Transverse colon (tissue), 4 donors: ENCODE measurements at regions not wholly inside any gene's neighbourhood (a gene's known extent, or its start where the extent isn't known, plus 50 kb on each side); places are given as distances from the start of the nearest gene placed in this dataset.

Experiments used
- DNase-seq: peaks from one replicate; pipeline ENCODE4 v3.0.0-alpha.2; 2019
- H3K27ac ChIP-seq, 4 donors: fragments of 200-600 bp; sonication (generic); 2 replicates each; pipeline ENCODE4 v1.5.1; 2016 to 2018; ENCODE audit warnings: inconsistent platforms in 4 of 4
- H3K27me3 ChIP-seq: fragments of 200-600 bp; sonication (generic); 2 replicates; pipeline ENCODE4 v1.5.1; 2017; ENCODE audit warnings: inconsistent platforms
- H3K36me3 ChIP-seq, 4 donors: fragments of 200-600 bp; sonication (generic); 2 replicates each; pipeline ENCODE4 v1.5.1; 2017 to 2019; ENCODE audit warnings: inconsistent platforms in 4 of 4
- H3K4me1 ChIP-seq, 4 donors: fragments of 200-600 bp; sonication (generic); 2 replicates each; pipeline ENCODE4 v1.5.1; 2017 to 2020; ENCODE audit warnings: inconsistent platforms in 4 of 4
- H3K4me3 ChIP-seq, 4 donors: fragments of 200-600 bp; sonication (generic); 1 replicate in 1 of 4; 2 replicates in 3 of 4; pipeline versions ENCODE4 v1.5.1 to v1.6.1; 2017 to 2019; ENCODE audit warnings: inconsistent platforms in 4 of 4
- H3K9me3 ChIP-seq, 2 donors: fragments of 200-600 bp; sonication (generic); 2 replicates each; pipeline ENCODE4 v1.5.1; 2017 to 2019; ENCODE audit warnings: inconsistent platforms in 2 of 2
- EP300 ChIP-seq: sonication (generic); formaldehyde crosslinking; IDR thresholded peaks from one replicate; pipeline ENCODE4 v1.6.1; 2017; ENCODE audit warnings: antibody characterized with exemption, low read depth
- POLR2A ChIP-seq: fragments of 450-650 bp; IDR thresholded peaks from one replicate; pipeline ENCODE4 v1.6.1; 2016; ENCODE audit warnings: antibody characterized with exemption, mild to moderate bottlenecking, moderate library complexity
- POLR2AphosphoS5 ChIP-seq, 3 donors: sonication (generic); formaldehyde crosslinking; IDR thresholded peaks; one replicate each; pipeline ENCODE4 v1.6.1; 2016; ENCODE audit warnings: antibody characterized with exemption in 3 of 3
- WGBS, 2 donors: methylation state at CpG; one replicate each; pipeline ENCODE4 v1.1.5; 2018; ENCODE audit warnings: low coverage in 1 of 2; 5-methylcytosine and 5-hydroxymethylcytosine counted together
- in situ Hi-C, 4 donors: fragments of 200-750 bp; cut with MboI; loops; one replicate each; pipeline versions ENCODE4 v1.15.0 to v1.15.1; 2017; ENCODE audit warnings: low sequenced_read_pairs in 3 of 4, low pct_ligation_motif_present in 1 of 4, low pct_unique_long_range_greater_than_20kb in 1 of 4
- intact Hi-C: fragments of 100-400 bp; cut with DNase I; formaldehyde crosslinking; loops from one replicate; pipeline ENCODE4 v1.15.1; 2023; ENCODE audit warnings: low total_unique reads
- TF ChIP-seq, protein P1 (sequence below), 5 experiments: fragments of 200-600 bp in 3 of 5; fragments of 450-650 bp in 2 of 5; sonication (generic) in 3 of 5; IDR thresholded peaks; 1 replicate in 2 of 5; 2 replicates in 3 of 5; pipeline ENCODE4 v1.5.1; 2016 to 2017; ENCODE audit warnings: antibody characterized with exemption in 5 of 5, inconsistent platforms in 3 of 5, mild to moderate bottlenecking in 2 of 5, moderate library complexity in 1 of 5

DNA sequence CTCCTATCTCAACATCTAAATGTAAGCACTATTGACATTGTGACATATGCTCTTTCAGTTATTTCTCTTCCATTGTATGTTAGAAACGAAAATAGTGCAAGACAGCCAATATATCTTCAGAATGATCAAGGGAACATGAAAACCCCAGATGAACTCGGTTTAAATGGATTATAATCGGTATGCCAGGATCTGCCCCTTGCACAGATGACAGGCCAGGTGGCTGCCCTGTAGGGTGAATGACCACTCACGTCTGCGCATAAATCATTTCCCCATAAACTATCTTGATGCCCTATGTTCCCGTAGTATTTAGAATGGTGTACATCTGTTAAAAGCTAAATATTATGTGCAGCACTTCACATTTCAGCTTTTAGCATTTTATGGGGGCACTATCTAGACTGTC lies 69.7 kb upstream of the RANBP3L start:
- peaks cover 0 to 17% (median 3%) of the 10 kb centered on the region in 4 donors for H3K4me1 ChIP-seq
- no peaks in the 10 kb centered on the region for H3K36me3 ChIP-seq
- no peaks in the 10 kb centered on the region for H3K9me3 ChIP-seq
- H3K4me3 ChIP-seq, result no peak overlapping the region
- no peak for DNase-seq
- no peaks in the 10 kb centered on the region for H3K27me3 ChIP-seq
- TF ChIP-seq, protein P1, sequence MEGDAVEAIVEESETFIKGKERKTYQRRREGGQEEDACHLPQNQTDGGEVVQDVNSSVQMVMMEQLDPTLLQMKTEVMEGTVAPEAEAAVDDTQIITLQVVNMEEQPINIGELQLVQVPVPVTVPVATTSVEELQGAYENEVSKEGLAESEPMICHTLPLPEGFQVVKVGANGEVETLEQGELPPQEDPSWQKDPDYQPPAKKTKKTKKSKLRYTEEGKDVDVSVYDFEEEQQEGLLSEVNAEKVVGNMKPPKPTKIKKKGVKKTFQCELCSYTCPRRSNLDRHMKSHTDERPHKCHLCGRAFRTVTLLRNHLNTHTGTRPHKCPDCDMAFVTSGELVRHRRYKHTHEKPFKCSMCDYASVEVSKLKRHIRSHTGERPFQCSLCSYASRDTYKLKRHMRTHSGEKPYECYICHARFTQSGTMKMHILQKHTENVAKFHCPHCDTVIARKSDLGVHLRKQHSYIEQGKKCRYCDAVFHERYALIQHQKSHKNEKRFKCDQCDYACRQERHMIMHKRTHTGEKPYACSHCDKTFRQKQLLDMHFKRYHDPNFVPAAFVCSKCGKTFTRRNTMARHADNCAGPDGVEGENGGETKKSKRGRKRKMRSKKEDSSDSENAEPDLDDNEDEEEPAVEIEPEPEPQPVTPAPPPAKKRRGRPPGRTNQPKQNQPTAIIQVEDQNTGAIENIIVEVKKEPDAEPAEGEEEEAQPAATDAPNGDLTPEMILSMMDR (IDR thresholded peaks at IDR 0.05), result no peak
- no peak for TF ChIP-seq EP300
- no peak for TF ChIP-seq POLR2AphosphoS5 (IDR thresholded peaks at IDR 0.05)
- TF ChIP-seq POLR2A, result no peak
- H3K27ac ChIP-seq, result no peak overlapping the region
- 62 to 76% methylated on average over 6 of the region's 6 CpGs for WGBS, 2 donors
- intact Hi-C loops (no loop called here), in situ Hi-C loops (no loop called here)

DNA sequence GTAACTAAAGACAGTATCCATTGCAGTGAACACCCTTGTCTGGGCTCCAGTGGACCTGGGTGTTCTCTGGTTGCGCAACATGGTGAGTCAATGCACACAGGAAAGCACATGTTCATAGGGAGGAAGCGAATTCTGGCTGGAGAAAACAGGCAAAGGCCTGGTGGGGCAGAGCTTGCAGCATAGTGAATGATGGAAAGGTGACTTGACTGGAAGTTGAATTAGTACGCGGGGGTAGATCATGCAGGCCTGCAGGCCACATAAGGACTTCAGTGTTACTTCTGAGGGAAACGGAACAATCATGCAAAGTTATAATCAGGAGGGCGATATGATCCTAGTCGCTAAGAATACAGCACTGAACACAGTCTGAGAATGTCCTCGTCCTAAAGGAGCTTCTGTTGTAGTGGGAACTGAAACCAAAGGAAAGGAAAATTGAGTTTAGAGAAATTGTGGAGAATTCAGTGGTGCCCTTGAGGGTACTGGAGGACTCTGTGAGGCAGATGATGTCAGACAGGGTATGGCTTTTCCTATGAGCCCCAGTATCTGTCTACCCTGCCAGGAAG lies 71.9 kb upstream of the RANBP3L start:
- 76 to 100% methylated on average over 1 to 8 of the region's 8 CpGs for WGBS, 2 donors
- Histone ChIP-seq H3K27ac (peak overlapping the region; percentile 17 to 45 (median 22)), H3K4me1 (peaks cover 0 to 5% (median 0%) of the 10 kb centered on the region in 4 donors), H3K4me3 (no peak overlapping the region), H3K9me3 (no peaks in the 10 kb centered on the region), H3K27me3 (no peaks in the 10 kb centered on the region), H3K36me3 (no peaks in the 10 kb centered on the region)
- in situ Hi-C loops (no loop called here), intact Hi-C loops (no loop called here)
- TF ChIP-seq EP300 (no peak), POLR2AphosphoS5 (IDR thresholded peaks at IDR 0.05) (peak in 1 of 3 donors; percentile 28)
- peak; percentile 41 for DNase-seq

DNA sequence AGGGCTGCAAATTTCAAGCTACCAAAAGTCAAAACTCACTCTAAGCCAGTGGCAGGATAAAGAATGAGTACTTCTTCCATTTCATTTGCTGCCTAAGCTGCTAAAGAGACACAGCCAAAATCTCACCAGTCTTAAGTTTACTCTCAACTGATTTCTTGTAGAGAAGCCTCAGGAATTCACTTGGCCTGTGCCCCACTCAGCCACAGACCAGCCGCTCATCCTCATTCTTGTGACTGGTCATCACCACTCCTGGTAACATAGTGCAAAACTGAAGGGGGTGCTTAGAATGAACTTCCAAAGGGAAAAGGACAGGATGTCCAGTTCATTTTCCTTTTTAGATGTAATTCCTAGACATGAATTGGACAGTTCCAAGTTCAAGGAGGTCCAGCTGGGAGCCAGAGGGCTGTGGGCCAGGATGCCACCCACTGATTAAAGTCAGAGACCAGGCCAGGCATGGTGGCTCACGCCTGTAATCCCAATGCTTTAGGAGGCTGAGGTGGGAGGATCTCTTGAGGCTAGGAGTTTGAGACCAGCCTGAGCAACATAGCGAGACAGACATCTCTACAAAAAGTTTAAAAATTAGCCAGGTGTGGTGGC lies 72.7 kb upstream of the RANBP3L start:
- Histone ChIP-seq H3K27me3 (no peaks in the 10 kb centered on the region), H3K36me3 (no peaks in the 10 kb centered on the region), H3K4me3 (no peak overlapping the region), H3K27ac (peak overlapping the region; percentile 17 to 45 (median 22)), H3K4me1 (peaks cover 0 to 5% (median 0%) of the 10 kb centered on the region in 4 donors), H3K9me3 (no peaks in the 10 kb centered on the region)
- 50 to 66% methylated on average over 1 to 3 of the region's 3 CpGs for WGBS, 2 donors
- intact Hi-C loops (no loop called here), in situ Hi-C loops (no loop called here)
- TF ChIP-seq, protein P1 (IDR thresholded peaks at IDR 0.05), result no peak
- no peak for TF ChIP-seq EP300
- TF ChIP-seq POLR2A, result no peak
- TF ChIP-seq POLR2AphosphoS5 (IDR thresholded peaks at IDR 0.05), result no peak
- DNase-seq, result no peak

DNA sequence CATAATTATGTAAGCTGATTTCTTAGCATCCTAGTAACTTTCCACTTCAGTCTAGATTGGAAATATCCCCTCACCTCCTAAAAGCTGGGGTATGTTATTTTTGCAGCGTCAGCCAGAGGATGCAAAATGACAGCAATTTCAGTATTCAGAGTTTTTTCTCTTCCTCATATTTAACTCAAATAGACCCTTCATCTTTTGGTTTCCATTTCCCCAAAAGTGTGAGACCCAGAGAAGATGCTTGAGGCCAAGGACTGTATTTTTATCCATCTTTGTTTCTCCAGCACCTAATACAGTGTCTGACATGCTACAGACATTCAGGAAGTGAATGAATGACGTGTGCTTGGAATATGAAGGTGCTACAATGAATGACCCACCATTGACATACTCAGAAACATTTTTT lies 75.5 kb upstream of the RANBP3L start:
- H3K27ac ChIP-seq, result no peak overlapping the region
- DNase-seq, result no peak
- H3K36me3 ChIP-seq, result no peaks in the 10 kb centered on the region
- no peaks in the 10 kb centered on the region for H3K9me3 ChIP-seq
- TF ChIP-seq POLR2A (no peak), POLR2AphosphoS5 (IDR thresholded peaks at IDR 0.05) (no peak), EP300 (no peak)
- TF ChIP-seq, protein P1 (IDR thresholded peaks at IDR 0.05), result no peak
- no peaks in the 10 kb centered on the region for H3K27me3 ChIP-seq
- no peak overlapping the region for H3K4me3 ChIP-seq
- intact Hi-C loops (no loop called here), in situ Hi-C loops (no loop called here)
- peaks cover 0 to 5% (median 0%) of the 10 kb centered on the region in 4 donors for H3K4me1 ChIP-seq
- WGBS, 2 donors, result 48 to 77% methylated on average over 2 of the region's 2 CpGs

DNA sequence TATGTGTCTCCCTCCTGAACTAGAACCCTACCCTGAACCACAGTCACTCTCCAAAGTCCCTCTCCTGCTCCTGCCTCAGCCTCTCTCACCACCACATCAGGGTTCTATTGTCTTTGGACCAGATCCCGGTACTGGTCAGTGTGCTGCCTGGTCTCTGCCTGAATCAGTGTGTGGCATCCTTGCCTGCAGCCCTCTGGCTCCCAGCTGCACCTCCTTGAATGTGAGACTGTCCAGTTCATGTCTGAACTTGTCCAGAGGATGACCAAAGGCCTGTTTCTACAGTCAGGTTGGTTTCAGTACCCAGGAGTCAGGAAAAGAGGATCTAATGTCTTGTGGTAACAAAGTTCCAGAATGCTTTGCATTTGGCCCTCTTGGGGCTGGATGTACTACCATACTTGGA lies 76.8 kb upstream of the RANBP3L start:
- Histone ChIP-seq H3K27me3 (no peaks in the 10 kb centered on the region), H3K36me3 (no peaks in the 10 kb centered on the region), H3K4me3 (no peak overlapping the region), H3K27ac (no peak overlapping the region), H3K9me3 (no peaks in the 10 kb centered on the region), H3K4me1 (peaks cover 0 to 5% (median 0%) of the 10 kb centered on the region in 4 donors)
- DNase-seq, result no peak
- in situ Hi-C loops, result no loop called here
- 93 to 100% methylated on average over 1 of the region's 1 CpG for WGBS, 2 donors
- intact Hi-C loops, result no loop called here
- TF ChIP-seq POLR2A, result no peak
- TF ChIP-seq POLR2AphosphoS5 (IDR thresholded peaks at IDR 0.05), result no peak
